Uterus (tissue), 3 donors: ENCODE measurements at regions not wholly inside any gene's neighbourhood (a gene's known extent, or its start where the extent isn't known, plus 50 kb on each side); places are given as distances from the start of the nearest gene placed in this dataset.
"Not testable (repeated sequence)": the region's sequence is repeated elsewhere in the genome, so short reads cannot be mapped to it uniquely, and the experiment has no call there.

ENCODE experiments used
- DNase-seq, 2 donors: peaks; one replicate each; pipeline ENCODE4 v3.0.0-alpha.2; 2019 to 2020
- H3K27ac ChIP-seq, 2 donors: fragments of 200-600 bp; sonication (generic); 1 replicate in 1 of 2; 2 replicates in 1 of 2; pipeline ENCODE4 v1.5.1; 2016 to 2018
- H3K27me3 ChIP-seq, 2 donors: fragments of 200-600 bp; sonication (generic); one replicate each; pipeline ENCODE4 v1.5.1; 2018 to 2019; ENCODE audit warnings: control low read depth in 1 of 2
- H3K36me3 ChIP-seq, 2 donors: fragments of 200-600 bp; sonication (generic); one replicate each; pipeline ENCODE4 v1.5.1; 2019; ENCODE audit warnings: control low read depth in 1 of 2
- H3K4me1 ChIP-seq, 2 donors: fragments of 200-600 bp; sonication (generic); one replicate each; pipeline ENCODE4 v1.5.1; 2018 to 2019; ENCODE audit warnings: control low read depth in 1 of 2
- H3K4me3 ChIP-seq, 2 donors: fragments of 200-600 bp; sonication (generic); 1 replicate in 1 of 2; 2 replicates in 1 of 2; pipeline ENCODE4 v1.5.1; 2018 to 2019; ENCODE audit warnings: mild to moderate bottlenecking in 1 of 2
- H3K9me3 ChIP-seq, 2 donors: fragments of 200-600 bp; sonication (generic); one replicate each; pipeline ENCODE4 v1.5.1; 2019; ENCODE audit warnings: control low read depth in 1 of 2
- POLR2A ChIP-seq, 2 donors: fragments of 450-650 bp; IDR thresholded peaks; one replicate each; pipeline ENCODE4 v1.6.1; 2016; ENCODE audit warnings: antibody characterized with exemption in 2 of 2, mild to moderate bottlenecking in 1 of 2, moderate library complexity in 1 of 2
- intact Hi-C: fragments of 100-400 bp; cut with DNase I; formaldehyde crosslinking; loops from one replicate; pipeline ENCODE4 v1.15.1; 2023; ENCODE audit warnings: low total_unique reads
- TF ChIP-seq, protein P1 (sequence below), 4 experiments: fragments of 200-600 bp in 2 of 4; fragments of 450-650 bp in 2 of 4; sonication (generic) in 2 of 4; IDR thresholded peaks; one replicate each; pipeline ENCODE4 v1.5.1; 2016 to 2019; ENCODE audit warnings: antibody characterized with exemption in 4 of 4, mild to moderate bottlenecking in 2 of 4, moderate library complexity in 1 of 4
- donor health status: DM: yes; HTN: yes; CAD: no.

DNA sequence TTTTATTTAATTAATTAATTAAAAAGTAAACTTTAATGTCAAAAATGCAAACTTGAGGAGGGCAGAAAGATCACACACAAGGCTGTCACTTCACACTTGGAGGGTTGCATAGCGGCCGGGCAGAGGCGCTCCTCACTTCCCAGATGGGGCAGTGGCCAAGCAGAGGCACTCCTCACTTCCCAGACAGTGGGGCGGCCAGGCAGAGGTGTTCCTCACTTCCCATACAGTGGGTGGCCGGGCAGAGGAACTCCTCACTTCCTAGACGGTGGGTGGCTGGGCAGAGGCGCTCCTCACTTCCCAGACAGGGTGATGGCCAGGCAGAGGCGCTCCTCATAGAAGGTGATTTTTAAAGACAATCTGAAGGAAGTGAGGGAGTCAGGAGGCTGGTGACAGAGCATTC lies 277.5 kb downstream of the PDCD6IP start:
- TF ChIP-seq, protein P1, sequence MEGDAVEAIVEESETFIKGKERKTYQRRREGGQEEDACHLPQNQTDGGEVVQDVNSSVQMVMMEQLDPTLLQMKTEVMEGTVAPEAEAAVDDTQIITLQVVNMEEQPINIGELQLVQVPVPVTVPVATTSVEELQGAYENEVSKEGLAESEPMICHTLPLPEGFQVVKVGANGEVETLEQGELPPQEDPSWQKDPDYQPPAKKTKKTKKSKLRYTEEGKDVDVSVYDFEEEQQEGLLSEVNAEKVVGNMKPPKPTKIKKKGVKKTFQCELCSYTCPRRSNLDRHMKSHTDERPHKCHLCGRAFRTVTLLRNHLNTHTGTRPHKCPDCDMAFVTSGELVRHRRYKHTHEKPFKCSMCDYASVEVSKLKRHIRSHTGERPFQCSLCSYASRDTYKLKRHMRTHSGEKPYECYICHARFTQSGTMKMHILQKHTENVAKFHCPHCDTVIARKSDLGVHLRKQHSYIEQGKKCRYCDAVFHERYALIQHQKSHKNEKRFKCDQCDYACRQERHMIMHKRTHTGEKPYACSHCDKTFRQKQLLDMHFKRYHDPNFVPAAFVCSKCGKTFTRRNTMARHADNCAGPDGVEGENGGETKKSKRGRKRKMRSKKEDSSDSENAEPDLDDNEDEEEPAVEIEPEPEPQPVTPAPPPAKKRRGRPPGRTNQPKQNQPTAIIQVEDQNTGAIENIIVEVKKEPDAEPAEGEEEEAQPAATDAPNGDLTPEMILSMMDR (IDR thresholded peaks at IDR 0.05) = no peak
- TF ChIP-seq POLR2A (IDR thresholded peaks at IDR 0.05) = no peak
- Histone ChIP-seq H3K4me1 (no peaks in the 10 kb centered on the region), H3K4me3 (no peak overlapping the region), H3K27me3 (no peaks in the 10 kb centered on the region), H3K27ac (no peak overlapping the region), H3K36me3 (no peaks in the 10 kb centered on the region), H3K9me3 (no peaks in the 10 kb centered on the region)
- DNase-seq = no peak
- intact Hi-C loops = no loop called here

DNA sequence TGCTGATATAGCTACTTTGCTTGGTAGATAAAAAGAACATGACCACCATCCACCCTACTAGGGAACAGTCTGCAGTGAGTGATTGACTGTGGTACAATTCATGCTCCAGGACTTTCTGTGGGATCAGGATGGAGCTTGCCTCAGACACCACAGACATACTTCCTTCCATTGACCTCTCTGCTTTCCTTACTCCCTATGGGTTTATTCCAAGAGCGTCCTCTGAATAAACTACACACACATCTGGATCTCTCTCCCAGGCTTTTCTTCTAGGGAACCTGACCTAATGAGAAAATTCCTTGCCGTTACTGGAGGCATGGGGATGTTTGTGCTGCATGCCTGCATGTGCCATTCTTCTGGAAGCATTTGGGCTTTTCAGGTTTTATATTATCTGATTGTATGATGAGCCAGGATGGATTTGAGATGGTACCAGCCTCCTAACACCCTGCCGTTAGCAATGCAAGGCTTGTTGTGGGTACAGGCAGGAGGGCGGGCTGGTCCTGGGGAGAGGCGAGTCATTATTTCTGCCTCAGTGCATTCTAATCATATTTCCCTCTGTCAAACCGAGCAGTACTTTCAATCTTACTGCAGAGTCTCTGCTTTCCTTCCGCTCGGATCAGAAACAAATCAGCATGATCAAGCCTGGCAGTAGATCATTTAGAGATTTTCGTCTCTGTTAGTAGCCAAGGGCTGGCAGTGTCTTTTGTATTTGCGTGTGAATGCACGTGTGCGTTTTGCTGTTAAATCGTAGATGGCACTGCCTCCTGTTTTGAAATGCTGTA lies 279.2 kb downstream of the PDCD6IP start:
- H3K9me3 ChIP-seq = no peaks in the 10 kb centered on the region
- H3K4me1 ChIP-seq = no peaks in the 10 kb centered on the region
- intact Hi-C loops = no loop called here
- no peak overlapping the region for H3K4me3 ChIP-seq
- no peak overlapping the region for H3K27ac ChIP-seq
- H3K27me3 ChIP-seq = no peaks in the 10 kb centered on the region
- DNase-seq = no peak
- H3K36me3 ChIP-seq = no peaks in the 10 kb centered on the region
- no peak for TF ChIP-seq POLR2A (IDR thresholded peaks at IDR 0.05)
- TF ChIP-seq, protein P1 (IDR thresholded peaks at IDR 0.05) = no peak

DNA sequence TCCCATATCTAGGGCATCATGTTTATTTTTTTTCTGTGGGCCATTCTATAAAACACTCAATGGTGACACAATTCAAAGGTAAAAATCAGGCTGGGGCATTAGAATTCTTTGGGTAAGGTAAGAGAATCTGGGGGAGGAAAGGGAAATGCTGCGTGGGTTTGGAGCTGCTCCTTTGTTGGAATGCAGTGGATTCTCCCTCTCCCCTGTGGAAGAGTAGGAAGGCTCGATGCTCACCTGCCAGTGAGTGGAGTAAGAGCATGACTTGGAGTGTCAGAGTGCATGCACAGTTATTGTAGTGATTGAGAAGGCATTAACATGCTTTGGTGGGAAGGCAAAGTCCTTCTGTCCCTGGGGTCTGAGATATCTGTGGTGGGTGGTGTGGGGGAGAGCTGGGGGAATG lies 280.0 kb downstream of the PDCD6IP start:
- Histone ChIP-seq H3K36me3 (no peaks in the 10 kb centered on the region), H3K9me3 (no peaks in the 10 kb centered on the region), H3K27ac (no peak overlapping the region), H3K4me1 (no peaks in the 10 kb centered on the region), H3K27me3 (no peaks in the 10 kb centered on the region), H3K4me3 (no peak overlapping the region)
- DNase-seq = no peak
- TF ChIP-seq POLR2A (IDR thresholded peaks at IDR 0.05) = no peak
- TF ChIP-seq, protein P1 (IDR thresholded peaks at IDR 0.05) = no peak
- intact Hi-C loops = no loop called here

DNA sequence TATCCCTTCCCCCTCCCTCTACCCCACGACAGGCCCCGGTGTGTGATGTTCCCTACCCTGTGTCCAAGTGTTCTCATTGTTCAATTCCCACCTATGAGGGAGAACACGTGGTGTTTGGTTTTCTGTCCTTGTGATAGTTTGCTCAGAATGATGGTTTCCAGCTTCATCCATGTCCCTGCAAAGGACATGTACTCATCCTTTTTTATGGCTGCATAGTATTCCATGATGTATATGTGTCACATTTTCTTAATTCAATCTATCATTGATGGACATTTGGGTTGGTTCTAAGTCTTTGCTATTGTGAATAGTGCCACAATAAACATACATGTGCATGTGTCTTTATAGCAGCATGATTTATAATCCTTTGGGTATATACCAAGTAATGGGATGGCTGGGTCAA lies 281.4 kb downstream of the PDCD6IP start:
- H3K9me3 ChIP-seq, H3K27me3 ChIP-seq, intact Hi-C loops, DNase-seq, H3K27ac ChIP-seq, H3K4me1 ChIP-seq, H3K36me3 ChIP-seq, H3K4me3 ChIP-seq: not testable (repeated sequence)

DNA sequence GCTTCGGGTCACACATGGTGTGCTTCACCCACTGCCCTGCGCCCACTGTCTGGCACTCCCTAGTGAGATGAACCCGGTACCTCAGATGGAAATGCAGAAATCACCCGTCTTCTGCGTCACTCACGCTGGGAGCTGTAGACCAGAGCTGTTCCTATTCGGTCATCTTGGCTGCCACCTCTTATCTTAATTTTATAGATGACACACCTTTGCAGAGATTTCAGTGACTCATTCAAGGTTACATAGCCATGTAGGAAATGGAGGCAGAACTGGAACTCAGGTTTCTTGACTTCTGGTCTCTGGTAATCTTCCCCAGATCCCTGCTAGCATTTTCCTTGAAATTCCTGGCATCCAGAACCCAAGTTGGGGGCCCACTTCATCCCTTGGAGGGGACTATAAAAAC lies 291.9 kb downstream of the PDCD6IP start:
- H3K27ac ChIP-seq, H3K4me3 ChIP-seq, DNase-seq, H3K27me3 ChIP-seq, H3K9me3 ChIP-seq, H3K4me1 ChIP-seq, intact Hi-C loops, H3K36me3 ChIP-seq: not testable (repeated sequence)

DNA sequence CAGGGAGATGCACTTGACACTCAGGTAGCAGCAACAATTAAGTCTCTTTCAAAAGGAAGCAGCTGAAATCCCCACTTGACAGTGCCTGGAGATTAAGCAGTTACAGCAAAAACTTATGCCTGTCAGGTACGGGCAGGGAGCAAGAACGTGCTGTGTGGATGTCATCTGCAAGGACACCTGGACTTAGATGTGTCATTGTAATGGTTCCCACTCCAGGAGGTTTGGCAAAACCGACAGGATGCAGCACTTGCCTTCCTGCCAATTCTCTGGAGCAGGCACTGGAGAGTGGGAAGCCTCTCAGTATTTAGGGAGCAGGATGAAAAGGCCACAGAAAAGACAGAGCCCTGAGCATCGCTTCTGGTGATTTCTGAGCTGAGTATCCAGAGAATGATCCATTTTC lies 292.4 kb downstream of the PDCD6IP start:
- Histone ChIP-seq H3K4me3 (no peak overlapping the region), H3K4me1 (no peaks in the 10 kb centered on the region), H3K27me3 (no peaks in the 10 kb centered on the region), H3K36me3 (no peaks in the 10 kb centered on the region), H3K9me3 (no peaks in the 10 kb centered on the region), H3K27ac (no peak overlapping the region)
- intact Hi-C loops = no loop called here
- DNase-seq = no peak
- no peak for TF ChIP-seq POLR2A (IDR thresholded peaks at IDR 0.05)
- TF ChIP-seq, protein P1 (IDR thresholded peaks at IDR 0.05) = no peak

DNA sequence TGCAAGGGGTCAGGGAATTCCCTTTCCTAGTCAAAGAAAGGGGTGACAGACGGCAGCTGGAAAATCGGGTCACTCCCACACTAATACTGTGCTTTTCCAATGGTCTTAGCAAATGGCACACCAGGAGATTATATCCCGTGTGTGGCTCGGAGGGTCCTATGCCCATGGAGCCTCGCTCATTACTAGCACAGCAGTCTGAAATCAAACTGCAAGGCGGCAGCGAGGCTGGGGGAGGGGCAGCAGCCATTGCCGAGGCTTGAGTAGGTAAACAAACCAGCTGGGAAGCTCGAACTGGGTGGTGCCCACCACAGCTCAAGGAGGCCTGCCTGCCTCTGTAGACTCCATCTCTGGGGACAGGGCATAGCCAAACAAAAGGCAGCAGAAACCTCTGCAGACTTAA lies 295.9 kb downstream of the PDCD6IP start:
- H3K27me3 ChIP-seq, H3K9me3 ChIP-seq, H3K4me3 ChIP-seq, intact Hi-C loops, DNase-seq, H3K27ac ChIP-seq, H3K36me3 ChIP-seq, H3K4me1 ChIP-seq: not testable (repeated sequence)
